ENCODE measurements at regions not wholly inside any gene's neighbourhood (a gene's known extent, or its start where the extent isn't known, plus 50 kb on each side); places are given as distances from the start of the nearest gene placed in this dataset.

DNA sequence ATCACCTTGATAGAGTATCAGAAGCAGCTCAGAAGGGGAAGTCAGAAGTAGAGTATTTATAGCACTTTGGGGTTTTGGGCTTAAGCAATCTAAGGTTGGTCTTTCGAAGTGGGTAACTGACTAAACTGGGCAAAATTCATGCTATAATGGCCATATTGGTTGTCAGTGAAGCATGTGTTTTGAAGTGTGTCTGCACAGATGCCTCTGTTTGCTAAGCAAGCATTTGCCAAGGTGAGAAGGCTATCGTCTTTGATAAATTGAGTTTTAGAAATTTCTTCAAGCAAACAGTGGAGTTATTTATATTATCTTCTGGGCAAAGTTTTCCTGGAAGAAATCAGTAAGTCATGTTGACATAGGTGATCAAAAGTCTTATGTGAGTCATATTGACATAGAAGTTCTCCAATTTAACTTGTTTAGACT is 412.8 kb upstream of the TGFBR2 start:
- TF ChIP-seq POLR2A (IDR thresholded peaks at IDR 0.05; ENCODE audit: low read depth, low read length) = no peak
- DNase-seq (ENCODE audit: insufficient read length, low spot score) (no peak), FAIRE-seq (no peak)

DNA sequence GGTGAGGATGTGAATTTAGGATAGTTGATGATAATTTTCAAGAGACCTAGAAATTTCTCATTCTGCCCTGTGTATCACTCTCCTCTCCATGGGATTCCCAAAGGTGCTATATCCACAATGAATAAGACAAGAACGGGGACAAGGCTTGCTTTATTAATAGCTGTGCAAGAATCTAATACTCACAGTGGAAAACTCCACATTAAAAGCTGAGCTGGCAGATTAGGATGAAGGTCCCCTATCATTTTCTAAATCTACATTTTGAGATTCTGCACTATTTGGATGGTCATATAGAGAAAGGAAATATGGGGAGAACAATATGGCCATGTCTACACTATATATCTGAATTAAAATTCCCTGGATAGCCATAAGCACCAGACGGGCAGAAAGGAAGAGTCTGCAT is 411.0 kb upstream of the TGFBR2 start:
- FAIRE-seq = no peak

DNA sequence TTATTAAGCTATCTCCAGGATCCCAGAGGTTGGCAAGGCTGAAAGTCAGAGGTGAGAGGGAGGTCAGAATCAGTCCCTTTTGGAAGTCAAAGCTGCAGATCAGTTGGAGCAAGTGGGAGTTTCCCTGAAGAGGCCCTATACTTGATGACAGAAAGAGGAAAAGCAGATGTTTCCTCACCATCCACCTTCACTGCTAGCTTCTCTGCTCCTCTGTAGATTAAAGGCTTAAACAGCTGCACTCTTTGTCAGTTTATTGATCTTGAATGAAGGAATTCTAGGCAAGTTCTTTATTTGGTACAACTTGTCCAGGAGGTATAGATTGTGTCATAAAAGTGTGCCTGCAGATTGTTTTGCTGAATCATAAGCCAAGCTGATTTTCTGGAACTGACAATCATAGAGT is 408.2 kb upstream of the TGFBR2 start:
- FAIRE-seq = no peak
- no peak for DNase-seq (ENCODE audit: insufficient read length, low spot score)
- TF ChIP-seq POLR2A (IDR thresholded peaks at IDR 0.05; ENCODE audit: low read depth, low read length) = no peak

More for the DNA sequence above, 411.0 kb upstream of the TGFBR2 start:
- no peak for DNase-seq (ENCODE audit: insufficient read length, low spot score)
- TF ChIP-seq POLR2A (IDR thresholded peaks at IDR 0.05; ENCODE audit: low read depth, low read length) = no peak

DNA sequence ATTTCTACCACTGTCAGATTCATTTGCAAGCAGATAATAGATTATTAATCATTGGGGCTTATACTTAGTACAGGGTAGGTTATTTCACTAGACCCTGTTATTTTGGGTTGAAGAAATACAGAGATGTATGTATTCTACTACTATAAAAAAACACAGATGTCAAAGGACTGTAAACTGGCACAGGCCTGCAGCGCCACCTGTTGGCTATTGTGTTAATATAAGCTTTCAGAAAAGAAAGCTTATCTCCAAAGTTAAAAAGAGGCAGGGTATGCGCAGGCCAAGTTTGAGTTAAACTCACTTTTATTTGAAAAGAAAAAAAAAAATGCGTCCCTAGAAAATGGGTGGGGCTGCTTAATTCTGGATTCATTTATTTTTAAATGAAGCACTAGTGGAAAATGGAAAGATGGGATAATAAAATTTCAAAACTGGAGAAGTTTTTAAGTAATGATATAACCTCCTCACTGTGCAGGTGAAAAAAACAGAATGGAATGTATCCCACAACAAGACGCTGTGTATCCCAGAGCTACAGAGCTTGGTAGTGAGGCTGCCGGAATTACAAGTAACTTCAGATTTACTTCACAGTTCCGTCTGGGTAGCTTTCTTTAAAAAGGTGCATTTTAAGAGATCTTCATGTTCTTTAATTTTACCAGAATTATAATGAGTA is 407.2 kb upstream of the TGFBR2 start:
- FAIRE-seq (peak; percentile 38), DNase-seq (ENCODE audit: insufficient read length, low spot score) (no peak)
- no peak for TF ChIP-seq POLR2A (IDR thresholded peaks at IDR 0.05; ENCODE audit: low read depth, low read length)

DNA sequence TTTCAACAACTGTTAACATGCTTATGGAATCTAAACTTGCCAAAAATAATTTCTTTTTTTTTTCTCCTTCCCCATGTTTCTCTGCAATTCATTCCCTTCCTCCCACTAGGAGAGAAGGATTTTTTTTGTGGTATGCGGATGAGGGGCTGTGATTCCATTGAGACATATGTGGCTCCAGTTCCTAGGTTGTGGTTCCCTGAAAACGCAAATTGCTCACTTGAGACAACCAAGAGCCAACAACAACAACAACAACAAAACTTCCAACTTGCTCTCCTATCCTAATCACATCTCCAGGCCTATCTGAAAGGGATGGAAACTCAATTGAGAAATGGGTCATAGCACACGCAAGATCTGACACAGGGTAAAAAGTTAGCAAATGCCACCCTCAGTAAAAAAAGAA is 406.5 kb upstream of the TGFBR2 start:
- no peak for DNase-seq (ENCODE audit: insufficient read length, low spot score)
- no peak for FAIRE-seq
- TF ChIP-seq POLR2A (IDR thresholded peaks at IDR 0.05; ENCODE audit: low read depth, low read length) = no peak

DNA sequence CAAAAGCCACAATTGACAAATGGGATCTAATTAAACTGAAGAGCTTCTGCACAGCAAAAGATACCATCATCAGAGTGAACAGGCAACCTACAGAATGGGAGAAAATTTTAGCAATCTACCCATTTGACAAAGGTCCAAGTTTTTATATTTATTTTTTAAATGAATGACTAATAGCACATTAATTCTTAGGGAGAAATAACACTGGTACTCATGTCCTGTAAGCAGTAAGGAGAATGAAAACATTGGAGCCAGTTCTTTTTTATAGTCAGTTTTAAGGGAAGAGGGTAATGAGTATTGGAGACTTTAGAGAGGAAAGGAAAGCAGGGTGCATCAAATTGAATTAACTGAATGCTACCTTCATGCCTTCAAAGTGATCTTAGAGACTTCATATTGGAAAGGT is 404.7 kb upstream of the TGFBR2 start:
- FAIRE-seq (no peak), DNase-seq (ENCODE audit: insufficient read length, low spot score) (no peak)
- no peak for TF ChIP-seq POLR2A (IDR thresholded peaks at IDR 0.05; ENCODE audit: low read depth, low read length)

DNA sequence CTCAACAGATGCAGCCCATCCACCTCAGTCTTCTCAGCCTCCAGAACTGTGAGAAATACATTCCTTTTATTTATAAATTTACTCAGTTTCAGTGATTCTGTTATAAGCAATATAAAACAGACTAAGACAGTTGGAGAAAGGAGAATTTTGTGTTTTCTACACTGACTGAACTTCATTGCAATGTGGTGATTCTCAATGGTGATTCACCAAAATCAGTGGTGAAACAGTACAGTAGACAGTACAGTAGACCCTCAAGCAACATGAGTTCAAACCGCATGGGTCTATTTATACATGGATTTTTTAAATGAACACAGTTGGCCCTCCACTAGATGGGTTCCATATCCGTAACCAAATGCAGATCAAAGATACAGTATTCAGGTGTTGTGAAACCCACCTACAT is 403.1 kb upstream of the TGFBR2 start:
- no peak for TF ChIP-seq POLR2A (IDR thresholded peaks at IDR 0.05; ENCODE audit: low read depth, low read length)
- no peak for FAIRE-seq
- no peak for DNase-seq (ENCODE audit: insufficient read length, low spot score)

DNA sequence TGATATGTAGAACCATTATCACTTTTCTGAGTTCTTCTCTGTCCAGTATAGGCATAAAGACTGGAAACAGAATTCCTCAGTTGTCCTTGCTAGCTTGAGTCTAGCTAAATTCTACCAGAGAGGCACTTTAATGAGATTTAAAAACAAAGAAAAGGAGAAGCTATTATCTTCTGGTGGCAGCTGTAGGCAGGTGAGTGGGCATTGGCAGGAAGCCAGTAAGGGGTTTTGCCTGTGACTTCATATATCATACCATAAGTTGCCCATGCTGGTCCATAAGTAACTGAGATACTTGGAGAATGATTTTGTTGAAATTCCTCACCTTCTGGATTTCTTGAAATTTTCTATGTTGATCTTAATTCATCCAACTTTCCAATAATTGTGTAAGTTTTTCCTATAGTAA is 402.3 kb upstream of the TGFBR2 start:
- FAIRE-seq (no peak), DNase-seq (ENCODE audit: insufficient read length, low spot score) (no peak)
- TF ChIP-seq POLR2A (IDR thresholded peaks at IDR 0.05; ENCODE audit: low read depth, low read length) = no peak

DNA sequence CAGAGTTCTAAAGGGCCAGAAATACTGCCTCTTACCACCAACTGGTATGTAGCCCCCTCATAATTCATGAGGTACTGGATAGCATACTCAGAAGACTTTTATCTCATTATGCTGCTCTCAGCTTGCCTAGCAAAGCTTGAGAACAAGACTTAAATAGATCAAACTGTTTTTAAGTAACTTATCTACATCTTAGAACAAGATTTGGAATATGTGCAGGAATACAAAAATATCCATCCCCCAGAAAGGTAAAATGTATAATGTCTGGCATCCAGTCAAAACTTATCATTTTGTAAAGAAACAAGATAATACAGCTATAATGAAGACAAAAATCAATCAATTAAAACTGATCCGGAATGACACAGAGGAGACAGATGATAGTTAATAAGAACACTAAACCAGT is 400.4 kb upstream of the TGFBR2 start:
- FAIRE-seq = peak; percentile 65
- TF ChIP-seq POLR2A (IDR thresholded peaks at IDR 0.05; ENCODE audit: low read depth, low read length) = no peak
- no peak for DNase-seq (ENCODE audit: insufficient read length, low spot score)

DNA sequence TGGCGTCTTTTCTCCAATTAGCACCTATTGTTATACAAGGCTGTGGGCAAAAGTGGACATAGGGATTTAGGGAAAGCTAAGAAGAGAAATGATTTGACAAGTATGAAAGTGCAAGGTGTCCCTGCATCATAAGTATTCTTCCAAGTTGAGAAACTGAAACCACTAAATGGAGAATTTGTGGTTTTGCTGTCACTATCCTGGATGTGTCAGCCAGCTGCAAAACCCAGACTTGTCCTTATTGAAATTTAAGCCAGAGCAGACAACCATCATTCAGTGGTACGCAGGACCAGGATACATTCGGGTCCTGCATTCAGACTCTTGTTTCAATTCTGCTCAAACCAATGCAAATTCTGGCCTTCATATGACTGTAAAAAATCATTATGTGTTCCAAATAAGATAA is 384.8 kb upstream of the TGFBR2 start:
- FAIRE-seq (no peak), DNase-seq (ENCODE audit: insufficient read length, low spot score) (no peak)
- TF ChIP-seq POLR2A (IDR thresholded peaks at IDR 0.05; ENCODE audit: low read depth, low read length) = no peak

DNA sequence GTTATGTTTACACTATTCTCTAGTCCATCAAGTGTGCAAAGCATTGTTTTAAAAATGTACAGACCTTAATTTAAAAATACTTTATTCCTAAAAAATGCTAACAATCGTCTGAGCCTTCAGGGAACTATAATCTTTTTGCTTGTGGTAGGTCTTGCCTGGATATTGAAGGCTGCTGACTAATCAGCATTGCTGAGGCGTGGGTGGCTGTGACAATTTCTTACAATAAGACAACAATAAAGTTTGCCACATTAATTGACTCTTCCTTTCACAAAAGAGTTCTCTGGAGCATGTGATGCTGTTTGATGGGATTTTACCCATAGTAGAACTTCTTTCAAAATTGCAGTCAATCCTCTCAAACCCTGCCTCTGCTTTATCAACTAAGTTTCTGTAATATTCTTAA is 384.0 kb upstream of the TGFBR2 start:
- TF ChIP-seq POLR2A (IDR thresholded peaks at IDR 0.05; ENCODE audit: low read depth, low read length) = no peak
- FAIRE-seq (no peak), DNase-seq (ENCODE audit: insufficient read length, low spot score) (no peak)

DNA sequence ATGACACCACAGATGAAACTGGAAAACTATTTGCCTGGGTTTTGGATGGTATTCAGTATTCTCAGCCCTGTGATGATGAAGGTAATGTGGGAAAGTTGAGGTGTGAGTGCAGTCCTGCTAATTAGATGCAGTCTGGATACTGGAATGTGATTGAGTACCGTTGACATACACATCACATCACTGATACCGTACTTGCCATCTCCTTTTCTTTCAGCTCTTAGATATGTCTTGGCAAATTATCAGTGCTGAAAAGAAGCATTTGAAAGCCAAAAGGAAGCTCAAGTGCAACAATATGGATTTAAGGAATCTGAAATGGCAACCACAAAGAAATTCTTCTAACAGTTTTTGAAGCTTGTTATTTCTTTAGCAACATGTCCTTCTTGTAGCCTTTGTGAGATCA is 381.4 kb upstream of the TGFBR2 start:
- TF ChIP-seq POLR2A (IDR thresholded peaks at IDR 0.05; ENCODE audit: low read depth, low read length) = no peak
- FAIRE-seq (no peak), DNase-seq (ENCODE audit: insufficient read length, low spot score) (no peak)

DNA sequence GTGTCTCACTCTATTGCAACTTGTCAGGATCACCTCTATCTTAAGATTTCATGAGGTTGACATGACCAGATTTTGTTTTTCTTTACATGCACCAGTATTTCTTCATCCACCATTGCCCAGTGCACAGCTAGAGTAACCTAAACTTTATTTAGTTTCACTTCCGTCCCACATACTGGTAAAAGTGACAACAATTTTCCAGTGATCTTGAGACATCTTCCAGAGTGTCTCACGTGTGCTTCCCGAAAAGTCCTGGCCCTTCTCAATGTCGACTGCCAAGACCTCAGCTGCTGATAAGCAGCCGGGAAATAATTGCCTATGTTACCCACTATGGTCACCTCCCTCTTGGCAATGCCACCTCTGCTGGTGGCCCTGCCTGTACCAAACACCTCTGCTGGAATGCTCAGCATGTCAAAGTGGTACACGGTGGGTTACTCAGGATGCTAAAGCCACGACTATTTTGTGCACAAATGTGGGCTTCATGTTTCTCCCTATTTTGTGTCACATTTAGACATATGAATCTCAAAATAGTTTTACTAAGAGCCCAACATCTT is 379.7 kb upstream of the TGFBR2 start:
- DNase-seq (ENCODE audit: insufficient read length, low spot score) (no peak), FAIRE-seq (no peak)
- no peak for TF ChIP-seq POLR2A (IDR thresholded peaks at IDR 0.05; ENCODE audit: low read depth, low read length)

DNA sequence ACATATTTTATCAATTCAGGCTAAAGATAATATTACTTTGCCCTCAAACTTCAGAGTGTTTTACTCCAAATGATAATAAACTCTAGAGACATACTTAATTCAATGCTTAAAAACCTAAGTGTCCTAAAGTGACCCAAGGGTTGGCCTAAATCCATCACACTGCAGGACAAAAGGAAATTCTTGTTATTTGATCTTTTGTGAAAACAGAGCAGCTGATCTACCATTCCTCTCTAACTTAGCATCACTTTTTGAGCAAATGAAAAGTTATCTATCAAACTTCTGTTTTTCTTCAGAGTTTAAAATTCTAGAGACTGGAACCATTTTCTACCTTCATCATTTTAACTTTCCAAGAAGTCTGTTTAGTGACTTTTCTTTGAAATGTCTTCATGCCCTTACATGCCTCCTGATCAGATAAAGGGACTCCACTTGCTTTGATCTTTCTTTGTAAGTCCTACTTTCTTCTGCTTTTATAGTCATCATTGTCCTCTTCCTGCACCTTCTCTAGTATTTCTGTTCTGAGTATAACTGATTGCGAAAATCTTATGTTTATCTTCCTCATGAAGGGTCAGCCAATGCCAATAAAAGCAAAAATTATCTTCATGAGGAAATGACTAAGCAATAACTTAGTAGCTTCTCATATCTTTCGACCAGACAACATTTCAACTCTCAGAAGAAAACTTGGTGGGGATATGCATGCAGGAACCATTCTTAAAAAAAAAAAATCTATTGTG is 378.7 kb upstream of the TGFBR2 start:
- DNase-seq (ENCODE audit: insufficient read length, low spot score) (no peak), FAIRE-seq (peak; percentile 96)
- TF ChIP-seq POLR2A (IDR thresholded peaks at IDR 0.05; ENCODE audit: low read depth, low read length) = no peak

DNA sequence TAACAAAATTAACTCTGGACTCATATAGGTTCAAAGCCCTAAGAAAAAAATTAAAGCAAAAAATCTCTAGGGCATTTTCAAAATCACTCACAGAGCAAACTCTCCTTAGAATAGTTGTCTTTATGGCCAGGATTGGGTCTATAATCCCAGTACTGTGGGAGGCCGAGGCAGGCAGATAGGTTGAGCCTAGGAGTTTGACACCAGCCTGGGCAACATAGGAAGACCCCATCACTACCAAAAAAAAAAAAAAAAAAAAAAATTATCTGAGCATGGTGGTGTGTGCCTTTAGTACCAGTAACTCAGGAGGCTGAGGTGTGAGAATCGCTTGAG is 378.1 kb upstream of the TGFBR2 start:
- FAIRE-seq (no peak), DNase-seq (ENCODE audit: insufficient read length, low spot score) (no peak)
- no peak for TF ChIP-seq POLR2A (IDR thresholded peaks at IDR 0.05; ENCODE audit: low read depth, low read length)

Measured in H54 (cell line).